ENCODE measurements at regions not wholly inside any gene's neighbourhood (a gene's known extent, or its start where the extent isn't known, plus 50 kb on each side); places are given as distances from the start of the nearest gene placed in this dataset.

- Histone ChIP-seq H3K4me1 (no peaks in the 10 kb centered on the region), H3K27ac (no peak overlapping the region), H3K36me3 (no peaks in the 10 kb centered on the region), H3K27me3 (no peaks in the 10 kb centered on the region), H3K4me3 (no peak overlapping the region), H3K9me3 (peaks cover 0 to 4% (median 0%) of the 10 kb centered on the region in 4 donors)
- no peak for DNase-seq
- ATAC-seq = no peak
- WGBS, 2 donors = 50 to 66% methylated on average over 1 of the region's 1 CpG
- intact Hi-C loops (cut with DNase I) = no loop called here
- no peak for FAIRE-seq
- TF ChIP-seq CTCF (IDR thresholded peaks at IDR 0.05) = no peak
Observed at GRCh38 chr2:111628221-111628620, 255.8 kb downstream of the ANAPC1 start.

- no peak for TF ChIP-seq CTCF (IDR thresholded peaks at IDR 0.05)
- no peak for ATAC-seq
- no peaks in the 10 kb centered on the region for H3K4me1 ChIP-seq
- FAIRE-seq = no peak
- H3K36me3 ChIP-seq = no peaks in the 10 kb centered on the region
- intact Hi-C loops (cut with DNase I) = no loop called here
- H3K4me3 ChIP-seq = no peak overlapping the region
- peaks cover 0 to 4% (median 0%) of the 10 kb centered on the region in 4 donors for H3K9me3 ChIP-seq
- no peak for DNase-seq
- H3K27ac ChIP-seq = no peak overlapping the region
- 89 to 97% methylated on average over 2 of the region's 2 CpGs for WGBS, 2 donors
- no peaks in the 10 kb centered on the region for H3K27me3 ChIP-seq
Observed at GRCh38 chr2:111629983-111630382, 254.0 kb downstream of the ANAPC1 start.

GRCh38 chr2:111632661-111633060, 251.3 kb downstream of the ANAPC1 start:
- intact Hi-C loops (cut with DNase I) = no loop called here
- no peak for ATAC-seq

GRCh38 chr2:111633189-111633588, 250.8 kb downstream of the ANAPC1 start:
- FAIRE-seq (no peak), DNase-seq (no peak), ATAC-seq (no peak)
- H3K4me1 ChIP-seq = no peaks in the 10 kb centered on the region
- TF ChIP-seq CTCF (IDR thresholded peaks at IDR 0.05) = no peak
- H3K27ac ChIP-seq = no peak overlapping the region
- H3K4me3 ChIP-seq = no peak overlapping the region
- intact Hi-C loops (cut with DNase I) = no loop called here
- H3K9me3 ChIP-seq = peaks cover 0 to 4% (median 0%) of the 10 kb centered on the region in 4 donors
- no peaks in the 10 kb centered on the region for H3K36me3 ChIP-seq
- WGBS, 2 donors = 91 to 95% methylated on average over 2 of the region's 2 CpGs
- H3K27me3 ChIP-seq = no peaks in the 10 kb centered on the region

More at GRCh38 chr2:111632661-111633060, 251.3 kb downstream of the ANAPC1 start:
- no peak for TF ChIP-seq CTCF (IDR thresholded peaks at IDR 0.05)
- Histone ChIP-seq H3K4me3 (no peak overlapping the region), H3K9me3 (peaks cover 0 to 4% (median 0%) of the 10 kb centered on the region in 4 donors), H3K36me3 (no peaks in the 10 kb centered on the region), H3K27me3 (no peaks in the 10 kb centered on the region), H3K4me1 (no peaks in the 10 kb centered on the region), H3K27ac (no peak overlapping the region)
- 63 to 65% methylated on average over 4 of the region's 4 CpGs for WGBS, 2 donors
- FAIRE-seq = no peak
- no peak for DNase-seq

- Histone ChIP-seq H3K4me1 (no peaks in the 10 kb centered on the region), H3K27ac (no peak overlapping the region), H3K4me3 (no peak overlapping the region), H3K9me3 (peaks cover 0 to 3% (median 0%) of the 10 kb centered on the region in 4 donors), H3K27me3 (no peaks in the 10 kb centered on the region), H3K36me3 (no peaks in the 10 kb centered on the region)
- ATAC-seq (no peak), DNase-seq (no peak), FAIRE-seq (no peak)
- WGBS, 2 donors = 79 to 81% methylated on average over 6 of the region's 6 CpGs
- intact Hi-C loops (cut with DNase I) = no loop called here
- TF ChIP-seq CTCF (IDR thresholded peaks at IDR 0.05) = no peak
Observed at GRCh38 chr2:111633643-111634042, 250.3 kb downstream of the ANAPC1 start.
